ENCODE measurements at regions not wholly inside any gene's neighbourhood (a gene's known extent, or its start where the extent isn't known, plus 50 kb on each side); places are given as distances from the start of the nearest gene placed in this dataset.
"Not testable (repeated sequence)": the region's sequence is repeated elsewhere in the genome, so short reads cannot be mapped to it uniquely, and the experiment has no call there.

GRCh38 chr14:105873870-105874512 is 347.6 kb downstream of the TMEM121 start:
- H3K4me1 ChIP-seq (ENCODE audit: insufficient read depth, low read length), result no peaks in the 10 kb centered on the region
- no peak overlapping the region for H2AFZ ChIP-seq (ENCODE audit: low read depth, low read length)
- H3K36me3 ChIP-seq (ENCODE audit: insufficient read depth, low read length), result no peaks in the 10 kb centered on the region
- H3K4me3 ChIP-seq (ENCODE audit: low read length), result no peak overlapping the region
- no peaks in the 10 kb centered on the region for H3K9me3 ChIP-seq (ENCODE audit: low read length)
- H3K27me3 ChIP-seq (ENCODE audit: insufficient read depth, low read length), result peaks cover 12% of the 10 kb centered on the region

DNA sequence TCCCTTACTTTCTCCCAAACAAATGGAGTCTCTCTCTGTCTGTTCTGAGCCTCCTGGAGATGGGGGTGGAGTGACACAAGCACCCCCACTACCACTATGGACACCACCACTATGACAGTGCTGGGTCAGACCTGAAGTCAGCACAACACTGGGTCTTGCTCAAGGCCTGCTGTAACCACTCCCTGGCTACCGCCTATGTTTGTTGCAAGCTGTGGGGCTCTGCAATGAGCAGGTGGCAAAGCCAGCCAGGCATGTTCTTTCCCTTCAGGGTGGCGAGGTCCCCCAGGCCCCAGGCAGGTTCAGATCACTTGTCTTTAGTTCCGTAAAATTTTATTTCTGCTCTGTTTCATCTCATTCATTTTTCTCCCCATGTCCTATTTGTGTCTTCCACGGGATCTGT is 349.8 kb downstream of the TMEM121 start:
- no peaks in the 10 kb centered on the region for H3K36me3 ChIP-seq (ENCODE audit: insufficient read depth, low read length)
- H2AFZ ChIP-seq (ENCODE audit: low read depth, low read length), result no peak overlapping the region
- H3K4me1 ChIP-seq (ENCODE audit: insufficient read depth, low read length), result no peaks in the 10 kb centered on the region
- no peaks in the 10 kb centered on the region for H3K9me3 ChIP-seq (ENCODE audit: low read length)
- no peak overlapping the region for H3K4me3 ChIP-seq (ENCODE audit: low read length)
- peaks cover 31% of the 10 kb centered on the region for H3K27me3 ChIP-seq (ENCODE audit: insufficient read depth, low read length)

- H3K4me3 ChIP-seq (ENCODE audit: low read length), result no peak overlapping the region
- H3K4me1 ChIP-seq (ENCODE audit: insufficient read depth, low read length), result no peaks in the 10 kb centered on the region
- H3K27me3 ChIP-seq (ENCODE audit: insufficient read depth, low read length), result peaks cover 38% of the 10 kb centered on the region
- H3K9me3 ChIP-seq (ENCODE audit: low read length), result no peaks in the 10 kb centered on the region
- no peak overlapping the region for H2AFZ ChIP-seq (ENCODE audit: low read depth, low read length)
- no peaks in the 10 kb centered on the region for H3K36me3 ChIP-seq (ENCODE audit: insufficient read depth, low read length)
Observed at GRCh38 chr14:105876829-105877228, 350.4 kb downstream of the TMEM121 start.

- H3K9me3 ChIP-seq (ENCODE audit: low read length), result no peaks in the 10 kb centered on the region
- no peak overlapping the region for H3K4me3 ChIP-seq (ENCODE audit: low read length)
- H3K36me3 ChIP-seq (ENCODE audit: insufficient read depth, low read length), result no peaks in the 10 kb centered on the region
- peaks cover 41% of the 10 kb centered on the region for H3K27me3 ChIP-seq (ENCODE audit: insufficient read depth, low read length)
- no peak overlapping the region for H2AFZ ChIP-seq (ENCODE audit: low read depth, low read length)
- H3K4me1 ChIP-seq (ENCODE audit: insufficient read depth, low read length), result no peaks in the 10 kb centered on the region
Observed at GRCh38 chr14:105877645-105878044, 351.3 kb downstream of the TMEM121 start.

DNA sequence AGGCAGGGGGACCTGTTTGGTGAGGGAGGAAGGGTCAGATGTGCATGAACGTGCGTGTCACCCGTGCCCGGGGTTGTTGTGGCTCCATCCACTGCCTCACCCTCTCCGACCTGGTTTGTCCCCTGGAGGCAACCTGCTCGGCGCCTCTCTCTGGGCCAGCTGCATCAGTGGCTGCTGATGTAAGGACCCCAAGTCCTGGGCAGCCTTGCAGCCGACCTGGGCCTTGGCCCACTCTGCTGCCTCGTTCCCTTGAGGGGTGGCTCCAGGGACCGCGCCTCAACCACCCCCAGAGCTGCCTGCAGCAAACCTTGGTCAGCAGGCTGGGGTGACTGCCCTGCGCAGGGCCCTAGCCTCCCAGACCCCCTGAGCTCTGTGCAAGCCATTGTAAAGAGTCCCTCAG is 351.7 kb downstream of the TMEM121 start:
- H3K36me3 ChIP-seq (ENCODE audit: insufficient read depth, low read length), result no peaks in the 10 kb centered on the region
- H3K4me3 ChIP-seq (ENCODE audit: low read length), result no peak overlapping the region
- no peak overlapping the region for H2AFZ ChIP-seq (ENCODE audit: low read depth, low read length)
- H3K9me3 ChIP-seq (ENCODE audit: low read length), result no peaks in the 10 kb centered on the region
- H3K4me1 ChIP-seq (ENCODE audit: insufficient read depth, low read length), result no peaks in the 10 kb centered on the region
- peaks cover 46% of the 10 kb centered on the region for H3K27me3 ChIP-seq (ENCODE audit: insufficient read depth, low read length)

DNA sequence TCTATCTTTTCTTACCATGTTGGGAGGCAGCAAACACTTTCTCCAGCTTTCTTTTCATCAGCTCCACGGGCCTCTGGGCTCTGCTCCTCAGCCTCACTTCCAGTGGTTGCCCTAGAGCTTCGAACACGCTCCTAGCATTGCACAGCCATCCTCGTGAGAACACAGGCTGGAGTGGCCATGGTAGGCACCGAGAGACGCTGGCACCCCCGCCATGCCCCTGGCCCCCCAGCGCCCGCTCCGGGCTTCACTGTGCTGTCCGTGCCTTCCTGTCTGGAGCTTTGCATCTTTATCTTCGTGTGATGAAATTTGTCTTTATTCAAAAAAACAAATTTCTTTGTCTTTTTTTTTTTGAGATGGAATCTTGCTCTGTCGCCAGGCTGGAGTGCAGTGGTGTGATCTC is 352.2 kb downstream of the TMEM121 start:
- no peaks in the 10 kb centered on the region for H3K9me3 ChIP-seq (ENCODE audit: low read length)

GRCh38 chr14:105879503-105879866 is 353.1 kb downstream of the TMEM121 start:
- peaks cover 47% of the 10 kb centered on the region for H3K27me3 ChIP-seq (ENCODE audit: insufficient read depth, low read length)
- H3K9me3 ChIP-seq (ENCODE audit: low read length), result no peaks in the 10 kb centered on the region
- no peaks in the 10 kb centered on the region for H3K36me3 ChIP-seq (ENCODE audit: insufficient read depth, low read length)
- no peaks in the 10 kb centered on the region for H3K4me1 ChIP-seq (ENCODE audit: insufficient read depth, low read length)
- H2AFZ ChIP-seq (ENCODE audit: low read depth, low read length), result no peak overlapping the region
- H3K4me3 ChIP-seq (ENCODE audit: low read length), result no peak overlapping the region

More for the DNA sequence above, 352.2 kb downstream of the TMEM121 start:
- Histone ChIP-seq H2AFZ (ENCODE audit: low read depth, low read length) (no peak overlapping the region), H3K27me3 (ENCODE audit: insufficient read depth, low read length) (peaks cover 46% of the 10 kb centered on the region), H3K4me3 (ENCODE audit: low read length) (no peak overlapping the region), H3K36me3 (ENCODE audit: insufficient read depth, low read length) (no peaks in the 10 kb centered on the region), H3K4me1 (ENCODE audit: insufficient read depth, low read length) (no peaks in the 10 kb centered on the region)

DNA sequence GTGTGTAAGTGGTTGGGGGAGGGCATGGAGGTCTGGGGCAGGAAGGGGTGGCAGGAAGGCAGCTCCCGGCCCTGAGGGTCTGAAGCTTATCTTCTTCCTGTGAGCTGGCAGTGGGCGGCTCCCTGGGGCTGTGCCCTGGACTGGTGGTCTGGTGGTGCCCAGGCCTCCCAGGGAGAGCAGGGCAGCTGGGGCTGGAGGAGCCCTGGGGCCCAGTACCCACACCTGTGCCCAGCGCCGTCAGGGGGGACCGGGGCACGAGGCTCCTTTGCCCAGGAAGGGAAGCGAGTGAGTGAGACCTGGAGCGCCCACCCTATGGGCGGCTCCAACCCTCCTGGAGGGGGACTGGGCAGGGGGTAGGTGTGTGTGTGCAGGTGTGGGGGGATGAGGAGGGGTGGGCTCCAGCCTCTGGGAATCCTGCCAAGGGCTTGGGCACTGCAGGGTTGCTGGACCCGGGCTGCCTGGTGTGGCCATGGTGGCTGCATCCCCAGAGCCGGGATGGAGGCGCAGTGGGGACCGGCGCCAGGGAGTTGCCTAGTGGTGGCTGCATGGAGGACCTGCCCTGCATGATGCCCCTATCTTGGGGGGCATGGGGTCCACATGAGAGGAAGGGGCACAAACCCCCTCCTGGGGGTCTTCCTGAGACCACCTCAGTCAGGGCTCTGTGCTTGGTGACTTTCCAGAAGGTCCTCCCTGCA is 353.6 kb downstream of the TMEM121 start:
- H3K4me3 ChIP-seq (ENCODE audit: low read length), result no peak overlapping the region
- H3K27me3 ChIP-seq (ENCODE audit: insufficient read depth, low read length), result peaks cover 47% of the 10 kb centered on the region
- no peaks in the 10 kb centered on the region for H3K4me1 ChIP-seq (ENCODE audit: insufficient read depth, low read length)
- H3K36me3 ChIP-seq (ENCODE audit: insufficient read depth, low read length), result no peaks in the 10 kb centered on the region
- H3K9me3 ChIP-seq (ENCODE audit: low read length), result no peaks in the 10 kb centered on the region
- no peak overlapping the region for H2AFZ ChIP-seq (ENCODE audit: low read depth, low read length)

GRCh38 chr14:105880616-105881015 is 354.2 kb downstream of the TMEM121 start:
- Histone ChIP-seq H2AFZ (ENCODE audit: low read depth, low read length) (no peak overlapping the region), H3K4me3 (ENCODE audit: low read length) (no peak overlapping the region), H3K36me3 (ENCODE audit: insufficient read depth, low read length) (no peaks in the 10 kb centered on the region), H3K9me3 (ENCODE audit: low read length) (no peaks in the 10 kb centered on the region), H3K27me3 (ENCODE audit: insufficient read depth, low read length) (peaks cover 47% of the 10 kb centered on the region), H3K4me1 (ENCODE audit: insufficient read depth, low read length) (no peaks in the 10 kb centered on the region)

DNA sequence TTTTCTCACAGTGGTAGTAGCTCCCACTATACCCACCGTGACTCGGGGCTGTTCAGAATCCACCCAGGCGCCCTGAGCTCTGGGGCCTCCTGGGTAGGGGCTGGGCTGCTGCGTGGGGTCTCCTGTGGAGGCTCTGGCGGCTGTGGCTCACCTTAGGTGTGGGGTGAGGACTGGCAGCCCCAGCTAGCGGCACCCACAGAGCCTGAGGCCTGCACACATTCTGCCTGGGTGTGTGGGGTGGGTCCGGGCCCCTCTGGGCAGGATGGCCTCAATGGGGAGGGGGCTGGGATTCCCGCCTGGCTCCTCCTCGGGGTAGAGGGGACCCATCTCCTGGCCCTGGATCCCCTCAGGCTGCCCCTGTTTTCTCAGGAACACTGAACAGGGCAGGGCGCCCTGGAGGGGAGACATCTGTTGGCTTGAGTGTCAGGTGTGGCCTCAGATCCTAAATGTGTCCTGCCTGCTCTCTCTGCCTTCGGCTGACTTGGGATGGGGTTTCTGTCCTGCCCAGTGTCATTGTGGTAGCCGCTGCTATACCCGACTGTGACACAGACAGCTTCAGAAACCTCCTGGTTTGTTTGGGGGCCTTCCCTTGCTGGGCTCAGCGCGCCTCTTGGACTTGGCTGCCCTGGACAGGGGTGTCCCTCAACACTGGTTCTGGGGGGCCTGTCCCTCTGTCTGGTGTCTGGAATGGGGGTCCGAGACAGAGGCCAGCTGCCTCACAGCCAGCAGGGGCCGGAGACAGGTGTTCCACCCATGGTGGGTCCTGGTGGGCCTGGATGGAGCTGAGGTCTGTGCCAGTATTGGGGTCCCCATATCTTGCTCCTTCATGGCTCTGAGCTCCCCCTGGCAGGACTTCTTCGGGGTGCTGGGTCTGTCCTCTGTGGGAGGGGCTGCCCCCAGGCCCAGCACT is 354.9 kb downstream of the TMEM121 start:
- Histone ChIP-seq H2AFZ (ENCODE audit: low read depth, low read length) (no peak overlapping the region), H3K4me1 (ENCODE audit: insufficient read depth, low read length) (no peaks in the 10 kb centered on the region), H3K27me3 (ENCODE audit: insufficient read depth, low read length) (peaks cover 47% of the 10 kb centered on the region), H3K36me3 (ENCODE audit: insufficient read depth, low read length) (no peaks in the 10 kb centered on the region), H3K9me3 (ENCODE audit: low read length) (no peaks in the 10 kb centered on the region), H3K4me3 (ENCODE audit: low read length) (no peak overlapping the region)

GRCh38 chr14:105882011-105882410 is 355.6 kb downstream of the TMEM121 start:
- peaks cover 47% of the 10 kb centered on the region for H3K27me3 ChIP-seq (ENCODE audit: insufficient read depth, low read length)
- not testable (repeated sequence) for H3K36me3 ChIP-seq (ENCODE audit: insufficient read depth, low read length); H3K4me1 ChIP-seq (ENCODE audit: insufficient read depth, low read length); H2AFZ ChIP-seq (ENCODE audit: low read depth, low read length); H3K9me3 ChIP-seq (ENCODE audit: low read length); H3K4me3 ChIP-seq (ENCODE audit: low read length)

DNA sequence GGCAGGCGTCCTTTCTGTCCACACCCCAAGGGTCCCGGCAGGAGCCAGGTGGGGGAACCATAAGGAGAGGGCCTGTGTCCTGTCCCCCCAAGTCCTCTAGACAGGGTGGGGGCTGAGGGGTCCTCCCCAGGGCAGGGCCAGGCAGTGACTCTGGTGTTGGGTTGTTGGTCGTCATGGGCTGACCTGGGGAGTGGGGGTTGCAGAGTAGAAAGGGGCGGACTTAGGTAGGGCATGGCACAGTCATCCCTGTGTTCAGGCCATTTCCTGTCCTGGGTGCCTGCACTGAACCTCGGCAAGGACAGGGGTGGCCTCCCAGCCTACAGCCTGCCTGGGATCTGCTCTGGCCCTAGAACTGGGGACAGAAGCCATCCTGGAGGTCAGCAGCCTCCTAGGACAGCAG is 356.2 kb downstream of the TMEM121 start:
- peaks cover 44% of the 10 kb centered on the region for H3K27me3 ChIP-seq (ENCODE audit: insufficient read depth, low read length)
- no peaks in the 10 kb centered on the region for H3K4me1 ChIP-seq (ENCODE audit: insufficient read depth, low read length)
- no peak overlapping the region for H2AFZ ChIP-seq (ENCODE audit: low read depth, low read length)
- no peaks in the 10 kb centered on the region for H3K9me3 ChIP-seq (ENCODE audit: low read length)
- H3K4me3 ChIP-seq (ENCODE audit: low read length), result no peak overlapping the region
- no peaks in the 10 kb centered on the region for H3K36me3 ChIP-seq (ENCODE audit: insufficient read depth, low read length)

All from neuron (in vitro differentiated cells).